ENCODE measurements at regions not wholly inside any gene's neighbourhood (a gene's known extent, or its start where the extent isn't known, plus 50 kb on each side); places are given as distances from the start of the nearest gene placed in this dataset.

DNA sequence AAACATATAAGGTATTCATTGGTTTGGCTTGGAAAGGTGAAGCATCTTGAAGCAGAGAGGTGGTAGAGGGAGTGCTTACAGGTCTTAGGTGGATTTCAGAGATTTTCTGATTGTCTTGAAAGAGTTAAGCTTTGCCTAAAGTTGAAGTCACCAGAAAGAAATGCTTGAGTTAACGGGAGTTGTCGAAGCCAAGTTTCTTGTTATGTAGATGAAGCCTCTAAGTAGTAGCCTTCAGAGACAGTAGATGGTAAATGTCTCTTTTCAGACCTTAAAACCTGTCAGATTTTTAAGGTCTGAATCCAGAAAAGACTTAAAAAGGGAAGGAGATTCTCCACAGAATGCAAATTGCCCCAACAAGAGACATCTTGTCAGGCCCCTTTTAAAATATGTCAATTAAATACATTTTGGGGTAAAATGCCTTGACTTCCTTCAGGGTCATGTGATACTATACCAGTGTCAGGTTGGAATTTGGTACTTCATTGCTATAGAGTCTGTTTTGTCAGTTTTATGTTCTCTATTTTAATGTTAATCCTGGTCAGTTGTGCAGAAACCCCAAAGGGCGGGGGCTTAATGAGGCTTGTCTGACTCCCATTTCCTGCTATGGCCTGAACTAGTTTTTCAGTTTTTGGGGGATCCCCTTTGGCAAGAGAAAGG is 81.0 kb downstream of the PCDH18 start:
- POLR2A ChIA-PET: no interaction called here
- CTCF ChIA-PET: no interaction called here
- no peak for DNase-seq (ENCODE audit: extremely low spot score)
- TF ChIP-seq, protein P1, sequence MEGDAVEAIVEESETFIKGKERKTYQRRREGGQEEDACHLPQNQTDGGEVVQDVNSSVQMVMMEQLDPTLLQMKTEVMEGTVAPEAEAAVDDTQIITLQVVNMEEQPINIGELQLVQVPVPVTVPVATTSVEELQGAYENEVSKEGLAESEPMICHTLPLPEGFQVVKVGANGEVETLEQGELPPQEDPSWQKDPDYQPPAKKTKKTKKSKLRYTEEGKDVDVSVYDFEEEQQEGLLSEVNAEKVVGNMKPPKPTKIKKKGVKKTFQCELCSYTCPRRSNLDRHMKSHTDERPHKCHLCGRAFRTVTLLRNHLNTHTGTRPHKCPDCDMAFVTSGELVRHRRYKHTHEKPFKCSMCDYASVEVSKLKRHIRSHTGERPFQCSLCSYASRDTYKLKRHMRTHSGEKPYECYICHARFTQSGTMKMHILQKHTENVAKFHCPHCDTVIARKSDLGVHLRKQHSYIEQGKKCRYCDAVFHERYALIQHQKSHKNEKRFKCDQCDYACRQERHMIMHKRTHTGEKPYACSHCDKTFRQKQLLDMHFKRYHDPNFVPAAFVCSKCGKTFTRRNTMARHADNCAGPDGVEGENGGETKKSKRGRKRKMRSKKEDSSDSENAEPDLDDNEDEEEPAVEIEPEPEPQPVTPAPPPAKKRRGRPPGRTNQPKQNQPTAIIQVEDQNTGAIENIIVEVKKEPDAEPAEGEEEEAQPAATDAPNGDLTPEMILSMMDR (IDR thresholded peaks at IDR 0.05; ENCODE audit: control extremely low read depth, extremely low read depth, low read depth, missing control alignments): no peak

DNA sequence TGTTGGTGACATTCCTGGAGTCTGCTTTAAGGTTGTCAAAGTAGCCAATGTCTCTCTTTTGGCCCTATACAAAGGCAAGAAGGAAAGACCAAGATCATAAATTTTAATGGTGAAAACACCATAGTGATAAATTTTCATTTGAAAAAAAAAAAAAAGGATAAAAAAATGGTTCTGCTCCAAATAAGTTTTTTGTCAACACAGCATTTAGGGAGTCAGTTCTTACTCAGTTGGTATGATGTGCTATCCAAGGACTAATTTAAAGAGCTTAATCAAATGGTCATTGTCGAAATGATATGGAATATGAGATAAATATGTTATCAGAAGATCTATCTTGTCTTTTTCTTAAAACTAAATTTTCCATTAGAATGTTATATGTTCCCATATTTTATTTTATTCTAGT is 83.9 kb downstream of the PCDH18 start:
- CTCF ChIA-PET: no interaction called here
- TF ChIP-seq, protein P1 (IDR thresholded peaks at IDR 0.05; ENCODE audit: control extremely low read depth, extremely low read depth, low read depth, missing control alignments): no peak
- no peak for DNase-seq (ENCODE audit: extremely low spot score)
- POLR2A ChIA-PET: no interaction called here

DNA sequence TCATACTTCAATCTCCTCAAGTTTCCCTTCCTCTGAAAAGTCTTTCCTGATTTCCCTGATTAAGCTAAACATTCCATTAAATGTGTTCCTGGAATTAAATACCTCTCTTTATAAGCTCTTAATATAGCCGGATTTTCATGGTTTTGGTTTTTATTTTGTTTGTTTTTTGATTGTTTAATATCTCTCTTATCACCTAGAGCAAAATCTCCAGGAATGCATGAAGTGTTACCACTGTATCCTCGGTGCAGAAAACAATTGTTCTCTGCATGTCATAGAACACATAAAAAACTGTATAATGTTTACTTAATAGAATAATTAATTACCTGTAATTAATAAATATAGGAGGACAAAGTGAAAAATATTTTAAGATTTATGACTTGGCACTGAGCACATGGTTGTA is 86.2 kb downstream of the PCDH18 start:
- ChIA-PET POLR2A (no interaction called here), CTCF (interaction anchor here (0.9 kb wide), 1 partner anchor 42 kb away, joined by 3 read pairs; no protein-coding TSS in a partner anchor)
- no peak for DNase-seq (ENCODE audit: extremely low spot score)
- TF ChIP-seq, protein P1 (IDR thresholded peaks at IDR 0.05; ENCODE audit: control extremely low read depth, extremely low read depth, low read depth, missing control alignments): no peak

DNA sequence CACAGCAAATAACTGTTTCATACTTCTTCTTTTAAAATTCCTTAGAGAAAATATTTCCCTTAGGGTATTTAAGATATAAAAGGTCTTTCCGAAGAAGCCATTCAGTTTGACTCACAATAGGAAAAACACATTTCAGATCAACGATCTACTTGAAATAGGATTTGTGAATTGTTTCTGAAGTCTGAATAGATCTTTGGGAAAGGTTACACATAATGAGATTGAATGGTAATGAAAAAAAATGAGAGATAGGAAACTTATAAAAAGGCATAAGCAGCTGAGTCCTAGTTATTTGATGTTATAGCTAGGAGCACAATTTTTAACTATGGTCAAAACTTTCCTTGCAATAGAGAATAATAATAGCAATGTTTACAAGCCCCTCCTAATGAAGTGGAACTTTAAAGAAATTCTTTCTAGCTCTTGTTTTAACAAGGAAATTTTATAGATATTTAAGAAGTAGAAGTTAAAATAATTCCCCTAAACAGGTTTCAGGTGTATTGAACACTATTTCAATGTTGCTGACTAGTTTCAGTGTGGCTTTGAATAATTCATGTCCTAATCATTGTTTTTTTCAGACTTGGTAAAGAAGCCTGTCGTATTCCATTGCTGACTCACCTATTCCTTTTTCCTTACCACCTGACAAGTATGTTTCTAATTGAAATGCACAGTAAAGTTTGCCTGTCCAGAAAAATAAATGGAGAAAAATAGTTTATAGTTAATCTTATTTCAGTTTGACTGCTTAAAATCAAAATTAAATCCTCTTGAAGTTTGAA is 89.1 kb downstream of the PCDH18 start:
- ChIA-PET POLR2A (no interaction called here), CTCF (no interaction called here)
- DNase-seq (ENCODE audit: extremely low spot score): no peak
- TF ChIP-seq, protein P1 (IDR thresholded peaks at IDR 0.05; ENCODE audit: control extremely low read depth, extremely low read depth, low read depth, missing control alignments): no peak

DNA sequence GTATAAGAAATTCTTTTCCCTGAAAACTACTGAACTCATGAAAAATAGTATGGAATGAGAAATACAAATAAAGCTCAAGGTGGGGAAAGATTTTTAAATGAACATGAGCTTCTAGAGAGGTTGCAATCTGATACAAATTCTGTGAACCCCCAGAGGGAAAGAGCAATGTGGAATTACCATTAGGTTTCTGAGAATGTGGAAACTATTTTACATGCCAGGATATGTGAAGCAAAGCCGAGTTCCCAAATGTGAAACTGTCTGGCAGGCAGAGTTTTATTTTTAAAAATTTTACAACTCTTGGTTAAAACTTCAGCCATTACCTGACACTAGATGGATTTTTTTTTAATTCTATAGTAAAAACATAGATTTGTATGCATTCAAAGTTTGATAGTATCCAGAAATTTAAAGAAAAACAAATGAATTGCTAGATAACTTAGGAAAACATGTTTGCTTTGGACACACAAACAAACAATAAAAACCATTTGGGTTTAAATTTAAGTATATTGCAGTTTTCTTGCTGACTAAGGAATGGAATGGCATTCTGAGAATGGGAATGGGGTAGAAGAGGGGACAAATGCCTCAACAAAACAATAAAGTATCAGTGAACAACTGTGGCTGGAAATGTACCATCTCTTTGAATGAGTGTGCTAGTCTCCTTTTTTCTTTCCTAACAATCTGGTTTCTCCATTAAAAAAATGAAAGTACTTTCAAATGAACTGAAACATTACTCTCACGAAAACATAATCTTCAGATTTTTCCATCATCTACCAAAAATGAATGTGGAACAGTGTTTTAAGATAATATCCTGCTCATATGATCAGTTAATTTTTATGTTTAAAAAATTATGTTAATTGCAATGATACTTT is 99.6 kb downstream of the PCDH18 start:
- POLR2A ChIA-PET: no interaction called here
- TF ChIP-seq, protein P1 (IDR thresholded peaks at IDR 0.05; ENCODE audit: control extremely low read depth, extremely low read depth, low read depth, missing control alignments): no peak
- DNase-seq (ENCODE audit: extremely low spot score): no peak
- CTCF ChIA-PET: no interaction called here

DNA sequence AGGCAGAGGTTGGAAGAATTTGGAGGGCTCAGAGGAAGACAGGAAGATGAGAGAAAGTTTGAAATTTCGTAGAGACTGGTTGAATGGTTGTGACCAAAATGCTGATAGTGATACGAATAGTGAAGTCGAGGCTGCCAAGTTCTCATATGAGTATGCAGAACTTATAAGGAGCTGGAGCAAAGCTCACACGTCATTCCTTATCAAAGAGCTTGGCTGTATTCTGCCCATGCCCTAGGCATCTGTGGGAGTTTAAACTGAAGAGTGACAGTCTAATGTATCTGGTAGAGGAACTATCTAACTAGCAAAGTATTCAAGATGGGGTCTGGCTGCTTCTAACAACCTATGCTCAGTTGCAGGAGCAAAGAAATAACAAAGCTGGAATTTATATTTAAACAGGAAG is 102.1 kb downstream of the PCDH18 start:
- ChIA-PET POLR2A (no interaction called here), CTCF (interaction anchor here (0.8 to 1.0 kb wide), 2 partner anchors 9 to 10 kb away, joined by 3 read pairs; no protein-coding TSS in a partner anchor)
- no peak for DNase-seq (ENCODE audit: extremely low spot score)
- TF ChIP-seq, protein P1 (IDR thresholded peaks at IDR 0.05; ENCODE audit: control extremely low read depth, extremely low read depth, low read depth, missing control alignments): no peak

Measured in GM10248 (cell line).